Gastroesophageal sphincter (tissue), 4 donors: ENCODE measurements at regions not wholly inside any gene's neighbourhood (a gene's known extent, or its start where the extent isn't known, plus 50 kb on each side); places are given as distances from the start of the nearest gene placed in this dataset.

Experiments used
- ATAC-seq: fragments of 150-250 bp; one replicate; pipeline ENCODE4 v1.9.1; 2016; ENCODE audit warnings: mild to moderate bottlenecking, moderate library complexity
- H3K27ac ChIP-seq, 4 donors: fragments of 200-600 bp; sonication (generic) in 3 of 4; 1 replicate in 3 of 4; 2 replicates in 1 of 4; pipeline ENCODE4 v1.5.1; 2016 to 2019
- H3K27me3 ChIP-seq: fragments of 200-600 bp; sonication (generic); one replicate; pipeline ENCODE4 v1.5.1; 2019
- H3K36me3 ChIP-seq, 2 donors: fragments of 200-600 bp; sonication (generic); one replicate each; pipeline ENCODE4 v1.5.1; 2019; ENCODE audit warnings: control low read depth in 1 of 2
- H3K4me1 ChIP-seq, 3 donors: fragments of 200-600 bp; sonication (generic); 1 replicate in 2 of 3; 2 replicates in 1 of 3; pipeline ENCODE4 v1.5.1; 2016 to 2019; ENCODE audit warnings: control low read depth in 2 of 3
- H3K4me3 ChIP-seq, 2 donors: fragments of 200-600 bp; sonication (generic); one replicate each; pipeline ENCODE4 v1.5.1; 2019; ENCODE audit warnings: mild to moderate bottlenecking in 1 of 2, moderate library complexity in 1 of 2
- H3K9me3 ChIP-seq, 3 donors: fragments of 200-600 bp; sonication (generic); one replicate each; pipeline ENCODE4 v1.5.1; 2017 to 2019; ENCODE audit warnings: control low read depth in 2 of 3
- CTCF ChIP-seq, 4 experiments: fragments of 200-600 bp in 2 of 4; fragments of 450-650 bp in 2 of 4; sonication (generic) in 1 of 4; IDR thresholded peaks; one replicate each; pipeline ENCODE4 v1.5.1; 2017 to 2019; ENCODE audit warnings: antibody characterized with exemption in 4 of 4, mild to moderate bottlenecking in 2 of 4, moderate library complexity in 2 of 4
- EP300 ChIP-seq: sonication (generic); formaldehyde crosslinking; IDR thresholded peaks from one replicate; pipeline ENCODE4 v1.6.1; 2017; ENCODE audit warnings: antibody characterized with exemption, mild to moderate bottlenecking
- POLR2A ChIP-seq, 2 donors: fragments of 450-650 bp; IDR thresholded peaks; one replicate each; pipeline ENCODE4 v1.6.1; 2017; ENCODE audit warnings: antibody characterized with exemption in 2 of 2, mild to moderate bottlenecking in 2 of 2, moderate library complexity in 1 of 2
- POLR2AphosphoS5 ChIP-seq: sonication (generic); formaldehyde crosslinking; IDR thresholded peaks from one replicate; pipeline ENCODE4 v1.6.1; 2017; ENCODE audit warnings: antibody characterized with exemption
- WGBS, 2 donors: methylation state at CpG; one replicate each; pipeline ENCODE4 v1.1.5; 2018; ENCODE audit warnings: low coverage in 1 of 2; 5-methylcytosine and 5-hydroxymethylcytosine counted together

DNA sequence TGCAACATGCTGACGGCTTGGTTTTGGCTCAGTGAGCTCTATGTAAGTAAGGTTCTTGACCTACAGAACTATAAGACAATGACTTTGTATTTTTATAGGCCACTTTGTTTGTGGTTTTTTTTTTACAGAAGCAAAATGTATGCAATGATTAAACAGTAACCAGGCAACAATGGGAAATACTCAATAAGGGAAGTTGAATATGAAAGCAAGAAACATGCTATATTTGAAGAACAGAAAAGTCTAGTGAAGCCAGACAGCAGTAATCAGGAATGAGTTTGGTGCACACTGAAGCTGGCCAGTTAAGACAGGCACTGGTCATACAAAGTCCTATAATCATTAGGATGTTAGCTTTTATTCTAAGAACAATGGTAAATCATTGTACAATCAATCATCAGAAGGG is 1926.8 kb downstream of the NCAM2 start:
- Histone ChIP-seq H3K27ac (no peak overlapping the region), H3K4me3 (no peak overlapping the region), H3K36me3 (no peaks in the 10 kb centered on the region), H3K4me1 (no peaks in the 10 kb centered on the region), H3K9me3 (peaks cover 0 to 8% (median 0%) of the 10 kb centered on the region in 3 donors), H3K27me3 (no peaks in the 10 kb centered on the region)
- ATAC-seq: no peak
- 89 to 100% methylated on average over 1 of the region's 1 CpG for WGBS, 2 donors
- TF ChIP-seq EP300: no peak
- no peak for TF ChIP-seq CTCF (IDR thresholded peaks at IDR 0.05)
- no peak for TF ChIP-seq POLR2AphosphoS5
- no peak for TF ChIP-seq POLR2A (IDR thresholded peaks at IDR 0.05)

- no peaks in the 10 kb centered on the region for H3K36me3 ChIP-seq
- H3K27ac ChIP-seq: no peak overlapping the region
- no peaks in the 10 kb centered on the region for H3K4me1 ChIP-seq
- WGBS, 2 donors: 81 to 83% methylated on average over 2 of the region's 2 CpGs
- H3K9me3 ChIP-seq: peaks cover 0 to 8% (median 0%) of the 10 kb centered on the region in 3 donors
- TF ChIP-seq CTCF (IDR thresholded peaks at IDR 0.05) (no peak), POLR2A (IDR thresholded peaks at IDR 0.05) (no peak), EP300 (no peak), POLR2AphosphoS5 (no peak)
- no peaks in the 10 kb centered on the region for H3K27me3 ChIP-seq
- ATAC-seq: no peak
- H3K4me3 ChIP-seq: no peak overlapping the region
Observed at GRCh38 chr21:22927469-22927868, 1929.3 kb downstream of the NCAM2 start.

- Histone ChIP-seq H3K4me3 (no peak overlapping the region), H3K27me3 (no peaks in the 10 kb centered on the region), H3K27ac (no peak overlapping the region), H3K9me3 (no peaks in the 10 kb centered on the region), H3K4me1 (no peaks in the 10 kb centered on the region), H3K36me3 (no peaks in the 10 kb centered on the region)
- 47 to 52% methylated on average over 4 of the region's 4 CpGs for WGBS, 2 donors
- TF ChIP-seq POLR2A (IDR thresholded peaks at IDR 0.05) (no peak), EP300 (no peak)
- no peak for ATAC-seq
Observed at GRCh38 chr21:22941779-22942490, 1943.7 kb downstream of the NCAM2 start.

- no peaks in the 10 kb centered on the region for H3K4me1 ChIP-seq
- H3K27me3 ChIP-seq: no peaks in the 10 kb centered on the region
- H3K4me3 ChIP-seq: no peak overlapping the region
- H3K27ac ChIP-seq: no peak overlapping the region
- H3K36me3 ChIP-seq: no peaks in the 10 kb centered on the region
- no peak for TF ChIP-seq POLR2AphosphoS5
- no peak for TF ChIP-seq EP300
- no peak for TF ChIP-seq CTCF (IDR thresholded peaks at IDR 0.05)
- TF ChIP-seq POLR2A (IDR thresholded peaks at IDR 0.05): no peak
- no peak for ATAC-seq
- H3K9me3 ChIP-seq: no peaks in the 10 kb centered on the region
Observed at GRCh38 chr21:22955559-22955958, 1957.3 kb downstream of the NCAM2 start.

- 74 to 100% methylated on average over 1 to 5 of the region's 5 CpGs for WGBS, 2 donors
- Histone ChIP-seq H3K27ac (no peak overlapping the region), H3K4me3 (no peak overlapping the region), H3K4me1 (no peaks in the 10 kb centered on the region), H3K36me3 (no peaks in the 10 kb centered on the region), H3K9me3 (no peaks in the 10 kb centered on the region), H3K27me3 (no peaks in the 10 kb centered on the region)
- no peak for ATAC-seq
- TF ChIP-seq CTCF (IDR thresholded peaks at IDR 0.05) (no peak), POLR2A (IDR thresholded peaks at IDR 0.05) (no peak), EP300 (no peak), POLR2AphosphoS5 (no peak)
Observed at GRCh38 chr21:22961258-22961657, 1963.0 kb downstream of the NCAM2 start.
